Liver (tissue), 3 donors: ENCODE measurements at regions not wholly inside any gene's neighbourhood (a gene's known extent, or its start where the extent isn't known, plus 50 kb on each side); places are given as distances from the start of the nearest gene placed in this dataset.

Source experiments
- ATF3 ChIP-seq: IDR thresholded peaks from 2 replicates; pipeline ENCODE4 v1.6.1; 2016; ENCODE audit warnings: antibody characterized with exemption
- CTCF ChIP-seq: fragments of 150-350 bp; IDR thresholded peaks from 2 replicates; pipeline ENCODE4 v1.5.1; 2017; ENCODE audit warnings: improper control_type of control experiment, low read depth, low read length; ENCODE audit not compliant: missing input control
- EGR1 ChIP-seq, 2 donors: IDR thresholded peaks; 2 replicates each; pipeline ENCODE4 v1.6.1; 2016 to 2018; ENCODE audit warnings: antibody characterized with exemption in 2 of 2, low read depth in 2 of 2
- JUND ChIP-seq, 2 donors: IDR thresholded peaks; 2 replicates each; pipeline ENCODE4 v1.6.1; 2016; ENCODE audit warnings: antibody characterized with exemption in 2 of 2
- MAX ChIP-seq: IDR thresholded peaks from 2 replicates; pipeline ENCODE4 v1.6.1; 2016; ENCODE audit warnings: antibody characterized with exemption
- RAD21 ChIP-seq, 2 donors: IDR thresholded peaks; 2 replicates each; pipeline ENCODE4 v1.6.1; 2016; ENCODE audit warnings: antibody characterized with exemption in 2 of 2, mild to moderate bottlenecking in 2 of 2
- REST ChIP-seq: IDR thresholded peaks from 2 replicates; pipeline ENCODE4 v1.6.1; 2016; ENCODE audit warnings: antibody characterized with exemption, mild to moderate bottlenecking
- SP1 ChIP-seq: IDR thresholded peaks from 2 replicates; pipeline ENCODE4 v1.6.1; 2018; ENCODE audit warnings: antibody characterized with exemption, mild to moderate bottlenecking
- TAF1 ChIP-seq: conservative IDR thresholded peaks from 2 replicates; pipeline ENCODE4 v1.6.1; 2016; ENCODE audit warnings: antibody characterized with exemption, mild to moderate bottlenecking
- ZBTB33 ChIP-seq: IDR thresholded peaks from 2 replicates; pipeline ENCODE4 v1.6.1; 2016; ENCODE audit warnings: antibody characterized with exemption
- donor health status: healthy.
- donor health status: healthy.

GRCh38 chr5:2427983-2428382 lies 323.5 kb downstream of the IRX2 start:
- TF ChIP-seq CTCF = no peak
- TF ChIP-seq ZBTB33 = no peak
- no peak for TF ChIP-seq REST
- no peak for TF ChIP-seq TAF1
- no peak for TF ChIP-seq EGR1 (IDR thresholded peaks at IDR 0.05; ENCODE audit: low read depth in 2 of 2)
- TF ChIP-seq ATF3 = no peak
- no peak for TF ChIP-seq RAD21 (IDR thresholded peaks at IDR 0.05)
- no peak for TF ChIP-seq SP1
- no peak for TF ChIP-seq MAX
- TF ChIP-seq JUND (IDR thresholded peaks at IDR 0.05) = no peak
